ENCODE measurements at regions not wholly inside any gene's neighbourhood (a gene's known extent, or its start where the extent isn't known, plus 50 kb on each side); places are given as distances from the start of the nearest gene placed in this dataset.

DNA sequence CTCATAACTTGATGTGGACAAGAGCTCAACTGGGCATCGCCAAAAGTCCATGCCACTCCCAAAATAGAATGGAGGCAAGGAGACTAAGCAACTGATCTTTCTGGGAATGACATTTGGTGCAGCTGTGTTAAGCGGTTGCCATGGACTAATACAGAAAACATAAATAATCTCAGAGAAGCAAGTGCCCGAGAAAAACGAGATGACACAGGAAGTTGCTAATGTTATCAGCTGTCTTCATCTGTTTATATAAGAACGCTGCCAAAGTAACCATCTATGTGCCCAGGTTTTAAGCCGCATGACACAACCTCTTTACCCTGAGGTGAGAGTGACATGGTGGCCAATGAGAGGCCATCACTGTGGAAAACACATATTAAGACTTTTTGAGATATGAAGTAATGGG lies 54.9 kb upstream of the SACS start:
- Histone ChIP-seq H3K9ac (ENCODE audit: insufficient read length) (no peak overlapping the region), H3K9me3 (ENCODE audit: low read depth, low read length) (no peaks in the 10 kb centered on the region), H3K36me3 (ENCODE audit: insufficient read depth, low read length) (no peaks in the 10 kb centered on the region), H3K4me3 (no peak overlapping the region), H3K27ac (no peak overlapping the region)
- TF ChIP-seq FOXP2 (optimal IDR thresholded peaks at IDR 0.05; ENCODE audit: control extremely low read depth, extremely low read length, insufficient read depth): no peak
- TF ChIP-seq POLR2AphosphoS5 (IDR thresholded peaks at IDR 0.05; ENCODE audit: borderline replicate concordance, low read depth, low read length): no peak
- TF ChIP-seq EZH2 (IDR thresholded peaks at IDR 0.05): no peak
- no peak for DNase-seq (ENCODE audit: low read depth, low spot score)

DNA sequence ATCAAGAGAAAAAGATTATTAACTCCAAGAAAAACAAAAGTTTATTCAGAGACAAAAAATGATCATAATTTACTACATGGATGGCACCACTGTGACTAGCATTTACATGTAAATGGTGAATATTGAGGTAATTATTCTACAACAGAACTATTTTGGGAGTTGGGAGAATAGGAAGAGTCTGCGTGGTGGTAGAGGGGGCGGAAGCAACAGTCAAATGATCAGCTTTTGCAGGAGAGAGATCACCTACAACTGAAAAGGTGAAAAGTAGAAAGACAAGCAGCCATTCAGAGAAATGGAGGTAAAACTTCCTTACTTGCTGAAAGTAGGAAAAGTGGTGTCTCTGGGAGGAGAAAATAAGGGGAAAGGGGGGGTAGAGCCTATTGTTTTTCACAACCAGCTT lies 62.8 kb upstream of the SACS start:
- no peak overlapping the region for H3K9ac ChIP-seq (ENCODE audit: insufficient read length)
- no peaks in the 10 kb centered on the region for H3K36me3 ChIP-seq (ENCODE audit: insufficient read depth, low read length)
- no peak for TF ChIP-seq EZH2 (IDR thresholded peaks at IDR 0.05)
- no peak for TF ChIP-seq FOXP2 (optimal IDR thresholded peaks at IDR 0.05; ENCODE audit: control extremely low read depth, extremely low read length, insufficient read depth)
- no peak for TF ChIP-seq POLR2AphosphoS5 (IDR thresholded peaks at IDR 0.05; ENCODE audit: borderline replicate concordance, low read depth, low read length)
- H3K27ac ChIP-seq: no peak overlapping the region
- no peaks in the 10 kb centered on the region for H3K9me3 ChIP-seq (ENCODE audit: low read depth, low read length)
- no peak for DNase-seq (ENCODE audit: low read depth, low spot score)
- H3K4me3 ChIP-seq: no peak overlapping the region

DNA sequence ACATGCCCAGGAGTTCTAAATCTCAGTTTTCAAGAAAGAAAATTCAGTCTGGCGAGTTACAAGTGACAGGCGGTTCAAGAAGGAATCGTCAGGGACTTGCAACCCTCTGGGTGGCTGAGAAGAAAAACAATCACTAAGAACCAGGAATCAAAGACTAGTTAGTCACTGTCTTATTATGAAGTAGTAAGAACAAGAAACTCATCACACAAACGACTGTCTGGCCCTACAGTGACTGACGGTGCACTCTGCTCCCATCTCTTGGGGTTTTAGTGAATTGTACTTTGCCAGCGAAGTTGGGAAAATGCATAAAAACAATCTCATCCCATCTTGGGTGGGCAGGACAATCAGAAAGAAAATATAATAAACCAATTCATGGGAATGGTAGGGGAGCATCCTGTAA lies 63.7 kb upstream of the SACS start:
- H3K27ac ChIP-seq: no peak overlapping the region
- DNase-seq (ENCODE audit: low read depth, low spot score): no peak
- H3K9ac ChIP-seq (ENCODE audit: insufficient read length): no peak overlapping the region
- TF ChIP-seq EZH2 (IDR thresholded peaks at IDR 0.05) (no peak), FOXP2 (optimal IDR thresholded peaks at IDR 0.05; ENCODE audit: control extremely low read depth, extremely low read length, insufficient read depth) (no peak), POLR2AphosphoS5 (IDR thresholded peaks at IDR 0.05; ENCODE audit: borderline replicate concordance, low read depth, low read length) (no peak)
- no peaks in the 10 kb centered on the region for H3K36me3 ChIP-seq (ENCODE audit: insufficient read depth, low read length)
- H3K9me3 ChIP-seq (ENCODE audit: low read depth, low read length): no peaks in the 10 kb centered on the region
- H3K4me3 ChIP-seq: no peak overlapping the region

DNA sequence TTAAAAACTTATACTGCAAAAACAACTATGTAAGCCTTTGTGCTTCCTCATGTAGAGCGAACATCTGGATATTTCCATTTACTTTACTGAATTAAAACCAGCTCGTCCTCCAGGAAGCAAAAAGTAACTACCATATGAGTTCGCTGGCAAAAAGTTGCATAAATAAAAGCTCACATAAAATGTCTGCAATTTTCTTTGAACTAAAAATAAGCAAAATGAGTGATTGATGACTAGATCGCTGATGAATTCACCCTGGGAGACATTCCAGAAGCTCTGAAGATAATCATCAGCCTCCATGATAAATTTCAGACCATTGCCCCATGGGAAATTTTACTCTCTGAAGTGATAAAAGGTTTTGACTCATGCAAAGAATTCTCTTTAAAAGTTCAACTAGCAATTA lies 67.3 kb upstream of the SACS start:
- Histone ChIP-seq H3K4me3 (peak overlapping the region; percentile 68), H3K9ac (ENCODE audit: insufficient read length) (no peak overlapping the region), H3K9me3 (ENCODE audit: low read depth, low read length) (no peaks in the 10 kb centered on the region), H3K36me3 (ENCODE audit: insufficient read depth, low read length) (no peaks in the 10 kb centered on the region), H3K27ac (peak overlapping the region; percentile 78)
- DNase-seq (ENCODE audit: low read depth, low spot score): peak; percentile 34
- TF ChIP-seq FOXP2 (optimal IDR thresholded peaks at IDR 0.05; ENCODE audit: control extremely low read depth, extremely low read length, insufficient read depth) (no peak), POLR2AphosphoS5 (IDR thresholded peaks at IDR 0.05; ENCODE audit: borderline replicate concordance, low read depth, low read length) (no peak), EZH2 (IDR thresholded peaks at IDR 0.05) (no peak)

DNA sequence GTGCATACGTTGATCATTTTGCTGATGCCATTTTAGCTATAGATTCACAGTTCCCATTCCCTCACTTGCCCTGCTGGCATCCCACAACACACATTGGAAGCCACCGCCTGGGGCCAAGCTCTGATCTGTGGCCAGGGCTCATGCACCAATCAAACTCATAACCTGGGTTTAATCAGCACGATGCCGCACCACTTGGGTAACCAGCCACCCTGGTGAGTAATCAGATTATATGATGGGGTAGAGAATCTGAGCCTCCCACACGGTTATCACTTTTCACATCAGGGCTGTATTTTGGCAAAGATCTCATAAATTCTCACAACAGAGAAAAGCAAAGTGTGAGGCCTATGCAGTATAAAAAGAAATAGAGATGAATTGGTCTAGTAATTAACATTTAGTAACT lies 66.0 kb upstream of the TNFRSF19 start:
- Histone ChIP-seq H3K9ac (ENCODE audit: insufficient read length) (no peak overlapping the region), H3K36me3 (ENCODE audit: insufficient read depth, low read length) (no peaks in the 10 kb centered on the region), H3K4me3 (no peak overlapping the region), H3K27ac (no peak overlapping the region), H3K9me3 (ENCODE audit: low read depth, low read length) (no peaks in the 10 kb centered on the region)
- DNase-seq (ENCODE audit: low read depth, low spot score): no peak
- TF ChIP-seq POLR2AphosphoS5 (IDR thresholded peaks at IDR 0.05; ENCODE audit: borderline replicate concordance, low read depth, low read length) (no peak), FOXP2 (optimal IDR thresholded peaks at IDR 0.05; ENCODE audit: control extremely low read depth, extremely low read length, insufficient read depth) (no peak), EZH2 (IDR thresholded peaks at IDR 0.05) (no peak)

DNA sequence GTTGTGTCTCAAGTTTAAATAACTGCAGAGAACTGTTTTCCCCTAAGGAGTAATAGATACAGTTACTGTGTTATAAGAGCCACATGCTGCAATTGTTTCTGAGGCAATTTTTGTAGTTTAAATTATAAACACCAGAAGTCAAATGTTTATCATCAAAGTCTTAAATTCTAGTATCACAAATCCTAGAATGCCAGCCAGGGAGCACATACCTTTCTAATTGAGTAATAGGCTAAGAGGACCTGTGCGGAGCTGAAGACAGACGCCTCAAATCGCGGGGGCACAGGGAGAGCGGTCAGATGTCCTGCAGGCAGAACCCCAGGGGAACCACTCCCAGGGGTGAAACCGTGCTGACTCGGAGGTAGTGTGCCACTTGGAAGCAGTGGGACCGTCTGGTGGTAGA lies 65.2 kb upstream of the TNFRSF19 start:
- H3K9me3 ChIP-seq (ENCODE audit: low read depth, low read length): no peaks in the 10 kb centered on the region
- H3K27ac ChIP-seq: no peak overlapping the region
- no peak overlapping the region for H3K9ac ChIP-seq (ENCODE audit: insufficient read length)

GRCh38 chr13:23506071-23506806 lies 64.0 kb upstream of the TNFRSF19 start:
- DNase-seq (ENCODE audit: low read depth, low spot score): no peak
- Histone ChIP-seq H3K9me3 (ENCODE audit: low read depth, low read length) (no peaks in the 10 kb centered on the region), H3K27ac (no peak overlapping the region), H3K4me3 (peak overlapping the region; percentile 2; the same call in 1 of the 2 replicates), H3K36me3 (ENCODE audit: insufficient read depth, low read length) (no peaks in the 10 kb centered on the region), H3K9ac (ENCODE audit: insufficient read length) (no peak overlapping the region)
- TF ChIP-seq EZH2 (IDR thresholded peaks at IDR 0.05) (no peak), POLR2AphosphoS5 (IDR thresholded peaks at IDR 0.05; ENCODE audit: borderline replicate concordance, low read depth, low read length) (no peak), FOXP2 (optimal IDR thresholded peaks at IDR 0.05; ENCODE audit: control extremely low read depth, extremely low read length, insufficient read depth) (no peak)

More for the DNA sequence above, 65.2 kb upstream of the TNFRSF19 start:
- no peaks in the 10 kb centered on the region for H3K36me3 ChIP-seq (ENCODE audit: insufficient read depth, low read length)
- no peak for DNase-seq (ENCODE audit: low read depth, low spot score)
- TF ChIP-seq EZH2 (IDR thresholded peaks at IDR 0.05) (no peak), FOXP2 (optimal IDR thresholded peaks at IDR 0.05; ENCODE audit: control extremely low read depth, extremely low read length, insufficient read depth) (no peak), POLR2AphosphoS5 (IDR thresholded peaks at IDR 0.05; ENCODE audit: borderline replicate concordance, low read depth, low read length) (no peak)
- no peak overlapping the region for H3K4me3 ChIP-seq

- TF ChIP-seq FOXP2 (optimal IDR thresholded peaks at IDR 0.05; ENCODE audit: control extremely low read depth, extremely low read length, insufficient read depth) (no peak), POLR2AphosphoS5 (IDR thresholded peaks at IDR 0.05; ENCODE audit: borderline replicate concordance, low read depth, low read length) (no peak)
- H3K4me3 ChIP-seq: no peak overlapping the region
- no peak overlapping the region for H3K27ac ChIP-seq
- no peak for DNase-seq (ENCODE audit: low read depth, low spot score)
- H3K9ac ChIP-seq (ENCODE audit: insufficient read length): no peak overlapping the region
- no peaks in the 10 kb centered on the region for H3K9me3 ChIP-seq (ENCODE audit: low read depth, low read length)
- H3K36me3 ChIP-seq (ENCODE audit: insufficient read depth, low read length): no peaks in the 10 kb centered on the region
These were observed 63.4 kb upstream of the TNFRSF19 start for GRCh38 chr13:23506807-23507291.
